B cell (primary cell): ENCODE measurements at regions not wholly inside any gene's neighbourhood (a gene's known extent, or its start where the extent isn't known, plus 50 kb on each side); places are given as distances from the start of the nearest gene placed in this dataset.

Experiments
- ATAC-seq: fragments of 200-7000 bp; cut with Tn5 transposase; one replicate; pipeline ENCODE4 v1.10.0; 2021; ENCODE audit warnings: low read depth, mild to moderate bottlenecking, moderate number of reproducible peaks, moderate library complexity
- CTCF ChIA-PET: fragments of 350-600 bp; sonication (Branson Sonifier 250); formaldehyde crosslinking; loops from one replicate; lab custom pipeline; 2021; ENCODE audit warnings: antibody characterized with exemption, inconsistent platforms; lab: Charles Lee
- POLR2A ChIA-PET: fragments of 350-600 bp; sonication (Branson Sonifier 250); formaldehyde crosslinking; loops from one replicate; lab custom pipeline; 2021; ENCODE audit warnings: antibody characterized with exemption; lab: Charles Lee
- DNase-seq: peaks from one replicate; pipeline ENCODE4 v3.0.0; 2013
- H2AFZ ChIP-seq: 2 replicates; pipeline ENCODE4 v1.6.1; 2012; ENCODE audit warnings: mild to moderate bottlenecking, low read depth, low read length; ENCODE audit not compliant: insufficient read depth, poor library complexity, severe bottlenecking
- H3K27ac ChIP-seq, 2 donors: 1 replicate in 1 of 2; 2 replicates in 1 of 2; pipeline ENCODE4 v1.5.1; 2012 to 2013; ENCODE audit warnings: low read length in 2 of 2, mild to moderate bottlenecking in 2 of 2, moderate library complexity in 1 of 2
- H3K27me3 ChIP-seq, 4 experiments: fragments of 200-600 bp in 1 of 4; sonication (generic) in 1 of 4; replicated peaks in 1 of 4; 1 replicate in 2 of 4; 2 replicates in 2 of 4; pipeline versions ENCODE4 v1.6.1 to v1.7.0; 2013 to 2016; ENCODE audit warnings: low read length in 3 of 4, mild to moderate bottlenecking in 2 of 4, mixed read lengths in 1 of 4, moderate library complexity in 1 of 4; ENCODE audit not compliant: insufficient read depth in 4 of 4, control insufficient read depth in 3 of 4; ENCODE audit errors: control extremely low read depth in 1 of 4
- H3K36me3 ChIP-seq, 2 experiments: replicated peaks in 1 of 2; 1 replicate in 1 of 2; 2 replicates in 1 of 2; pipeline versions ENCODE4 v1.6.1 to v1.7.1; 2013; ENCODE audit warnings: low read length in 1 of 2; ENCODE audit not compliant: insufficient read depth in 2 of 2, control insufficient read depth in 1 of 2; ENCODE audit errors: control extremely low read depth in 1 of 2, extremely low read depth in 1 of 2
- H3K4me1 ChIP-seq, 2 donors: fragments of 200-600 bp in 1 of 2; sonication (generic) in 1 of 2; 1 replicate in 1 of 2; 2 replicates in 1 of 2; pipeline versions ENCODE4 v1.5.1 to v1.6.1; 2013 to 2017; ENCODE audit warnings: low read length in 2 of 2; ENCODE audit not compliant: control insufficient read depth in 2 of 2, insufficient read depth in 2 of 2
- H3K4me2 ChIP-seq: replicated peaks from 2 replicates; pipeline ENCODE3; 2012; ENCODE audit warnings: mild to moderate bottlenecking, low read depth, low read length; ENCODE audit not compliant: poor library complexity, severe bottlenecking
- H3K4me3 ChIP-seq, 5 experiments: fragments of 200-600 bp in 1 of 5; sonication (generic) in 1 of 5; 1 replicate in 3 of 5; 2 replicates in 2 of 5; pipeline versions ENCODE4 v1.5.1 to v1.7.0; 2011 to 2016; ENCODE audit warnings: low read length in 4 of 5, mild to moderate bottlenecking in 4 of 5, low read depth in 2 of 5, control low read depth in 1 of 5, moderate library complexity in 1 of 5; ENCODE audit not compliant: insufficient read depth in 1 of 5; ENCODE audit errors: control extremely low read depth in 1 of 5, extremely low read depth in 1 of 5
- H3K79me2 ChIP-seq: fragments of 200-600 bp; sonication (generic); one replicate; pipeline ENCODE4 v1.6.0; 2016; ENCODE audit warnings: low read length; ENCODE audit not compliant: control insufficient read depth, insufficient read depth
- H3K9ac ChIP-seq: fragments of 200-600 bp; sonication (generic); 2 replicates; pipeline ENCODE4 v1.6.1; 2017; ENCODE audit warnings: mild to moderate bottlenecking, low read length, moderate library complexity
- H3K9me3 ChIP-seq, 3 donors: one replicate each; pipeline versions ENCODE4 v1.6.1 to v1.7.1; 2013; ENCODE audit warnings: low read length in 2 of 3; ENCODE audit not compliant: control insufficient read depth in 2 of 3, insufficient read depth in 1 of 3; ENCODE audit errors: control extremely low read depth in 1 of 3
- H4K20me1 ChIP-seq: 2 replicates; pipeline ENCODE4 v1.6.0; 2012; ENCODE audit warnings: mild to moderate bottlenecking, low read length; ENCODE audit not compliant: insufficient read depth, control insufficient read depth, poor library complexity, severe bottlenecking
- H3K27ac Mint-ChIP-seq: one replicate; pipeline ENCODE4 v1.8.0; 2021; ENCODE audit warnings: mixed read lengths
- H3K27me3 Mint-ChIP-seq: one replicate; pipeline ENCODE4 v1.8.0; 2021; ENCODE audit warnings: mixed read lengths
- H3K4me1 Mint-ChIP-seq: one replicate; pipeline ENCODE4 v1.8.0; 2021; ENCODE audit warnings: mixed read lengths
- H3K4me3 Mint-ChIP-seq: one replicate; pipeline ENCODE4 v1.8.0; 2021; ENCODE audit warnings: mixed read lengths
- H3K9me3 Mint-ChIP-seq: one replicate; pipeline ENCODE4 v1.8.0; 2022; ENCODE audit warnings: mixed read lengths; ENCODE audit not compliant: insufficient read depth
- CTCF ChIP-seq: fragments of 200-600 bp; IDR thresholded peaks from one replicate; pipeline ENCODE4 v1.8.0; 2022; ENCODE audit warnings: antibody characterized with exemption, mild to moderate bottlenecking
- EZH2 ChIP-seq: IDR thresholded peaks from 2 replicates; pipeline ENCODE4 v1.6.1; 2012; ENCODE audit warnings: borderline replicate concordance, low read depth, mild to moderate bottlenecking, moderate library complexity, low read length; ENCODE audit not compliant: insufficient read depth, poor library complexity, severe bottlenecking
- WGBS: methylation state at CpG from one replicate; pipeline ENCODE4 v1.1.5; 2013; ENCODE audit warnings: missing lambda C conversion rate; ENCODE audit not compliant: insufficient coverage; 5-methylcytosine and 5-hydroxymethylcytosine counted together
- intact Hi-C: fragments of 100-400 bp; cut with micrococcal nuclease; formaldehyde crosslinking; loops from one replicate; pipeline ENCODE4 v1.10.0; 2022

DNA sequence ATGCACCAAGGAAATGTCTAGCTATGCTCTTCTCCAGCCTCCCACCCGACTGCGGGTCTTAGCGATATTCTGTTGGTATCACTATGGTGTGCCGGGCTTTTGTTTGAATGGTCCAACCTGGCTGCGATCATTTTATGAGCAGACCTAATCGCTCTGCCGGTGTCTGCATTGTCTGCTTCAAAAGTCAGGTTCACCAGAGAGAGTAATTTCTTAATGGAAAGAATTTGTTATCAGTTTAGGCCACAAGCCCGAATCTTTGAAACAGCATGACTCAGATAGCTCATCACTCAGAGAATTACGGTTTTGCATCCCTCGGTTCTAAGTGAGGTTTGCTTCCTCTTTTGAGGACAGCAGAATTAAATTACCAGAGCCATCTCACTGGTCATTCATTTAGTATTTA, 521.0 kb upstream of the ARID1B start:
- Mint-ChIP-seq H3K4me1 (peaks cover 8% of the 10 kb centered on the region), H3K4me3 (no peak overlapping the region), H3K27ac (no peak overlapping the region)

DNA sequence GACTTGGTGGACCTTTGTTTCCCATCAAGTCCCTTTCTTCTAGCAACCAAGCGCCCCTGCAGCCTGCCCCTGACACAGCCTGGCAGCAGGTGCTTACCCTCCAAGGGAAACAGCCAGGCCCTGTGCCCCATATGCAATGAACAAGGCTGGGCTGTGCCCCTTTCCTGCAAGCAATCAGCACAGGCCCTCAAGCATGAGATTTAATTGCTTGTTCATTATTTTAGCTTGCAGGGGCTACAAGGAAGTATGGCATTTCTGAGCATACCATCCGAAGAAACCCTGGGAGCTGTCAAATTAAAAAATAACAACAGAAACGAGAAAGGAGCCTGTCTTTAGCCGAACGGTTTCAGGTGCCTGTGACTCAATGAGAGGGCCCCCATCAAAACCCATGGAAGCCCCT, 522.9 kb upstream of the ARID1B start:
- WGBS, result 85% methylated on average over 5 of the region's 5 CpGs
- Mint-ChIP-seq H3K27ac (no peak overlapping the region), H3K4me3 (no peak overlapping the region), H3K9me3 (peaks cover 3% of the 10 kb centered on the region), H3K4me1 (peaks cover 11% of the 10 kb centered on the region), H3K27me3 (no peaks in the 10 kb centered on the region)
- H4K20me1 ChIP-seq, result no peaks in the 10 kb centered on the region
- CTCF ChIA-PET, result interaction anchor here (0.7 kb wide), 1 partner anchor 40 kb away, joined by 3 read pairs; no protein-coding TSS in a partner anchor
- H3K36me3 ChIP-seq, result no peaks in the 10 kb centered on the region
- no peaks in the 10 kb centered on the region for H3K79me2 ChIP-seq
- DNase-seq (no peak), ATAC-seq (no peak)
- TF ChIP-seq EZH2 (no peak), CTCF (no peak)
- H3K9ac ChIP-seq, result no peak overlapping the region
- intact Hi-C loops, result no loop called here
- H2AFZ ChIP-seq, result no peak overlapping the region
- no peaks in the 10 kb centered on the region for H3K27me3 ChIP-seq
- no peaks in the 10 kb centered on the region for H3K4me1 ChIP-seq
- H3K27ac ChIP-seq, result no peak overlapping the region
- no peak overlapping the region for H3K4me2 ChIP-seq
- H3K4me3 ChIP-seq, result no peak overlapping the region
- POLR2A ChIA-PET, result no interaction called here
- H3K9me3 ChIP-seq, result no peaks in the 10 kb centered on the region

More for the DNA sequence above, 521.0 kb upstream of the ARID1B start:
- Histone ChIP-seq H3K27ac (no peak overlapping the region), H3K4me3 (no peak overlapping the region), H3K9me3 (no peaks in the 10 kb centered on the region), H3K79me2 (no peaks in the 10 kb centered on the region), H3K36me3 (no peaks in the 10 kb centered on the region), H2AFZ (no peak overlapping the region), H3K27me3 (no peaks in the 10 kb centered on the region), H3K4me2 (no peak overlapping the region), H3K4me1 (no peaks in the 10 kb centered on the region), H4K20me1 (no peaks in the 10 kb centered on the region), H3K9ac (no peak overlapping the region)
- Mint-ChIP-seq H3K27me3 (no peaks in the 10 kb centered on the region), H3K9me3 (peaks cover 3% of the 10 kb centered on the region)
- WGBS, result 82% methylated on average over 8 of the region's 10 CpGs
- TF ChIP-seq EZH2 (no peak), CTCF (no peak)
- ATAC-seq (peak; percentile 51), DNase-seq (no peak)
- CTCF ChIA-PET, result no interaction called here
- POLR2A ChIA-PET, result no interaction called here
- intact Hi-C loops, result no loop called here
